ENCODE measurements at regions not wholly inside any gene's neighbourhood (a gene's known extent, or its start where the extent isn't known, plus 50 kb on each side); places are given as distances from the start of the nearest gene placed in this dataset.

DNA sequence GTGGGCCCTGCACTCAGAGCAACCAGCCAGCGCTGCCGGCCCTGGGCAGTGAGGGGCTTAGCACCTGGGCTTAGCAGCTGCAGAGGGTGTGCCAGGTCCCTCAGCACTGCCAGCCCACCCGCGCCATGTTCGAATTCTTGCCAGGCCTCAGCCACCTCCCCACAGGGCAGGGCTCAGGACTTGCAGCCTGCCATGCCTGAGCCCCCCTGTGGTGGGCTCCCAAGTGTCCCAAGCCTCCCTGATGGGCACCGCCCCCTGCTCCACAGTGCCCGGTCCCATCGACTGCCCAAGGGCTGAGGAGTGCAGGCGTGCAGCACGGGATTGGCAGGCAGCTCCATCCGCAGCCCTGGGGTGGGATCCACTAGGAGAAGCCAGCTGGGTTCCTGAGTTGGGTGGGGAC is 98.0 kb upstream of the NID2 start:
- no peaks in the 10 kb centered on the region for H3K4me1 ChIP-seq (ENCODE audit: low read depth, poor library complexity, severe bottlenecking)
- no peaks in the 10 kb centered on the region for H3K27me3 ChIP-seq (ENCODE audit: insufficient read depth, low read depth)
- H3K79me2 ChIP-seq (ENCODE audit: insufficient read depth, low read depth): no peaks in the 10 kb centered on the region
- H3K4me2 ChIP-seq: no peak overlapping the region
- no peaks in the 10 kb centered on the region for H3K36me3 ChIP-seq (ENCODE audit: insufficient read depth)
- no peaks in the 10 kb centered on the region for H4K20me1 ChIP-seq (ENCODE audit: insufficient read depth)
- no peak overlapping the region for H3K27ac ChIP-seq
- TF ChIP-seq, protein P1, sequence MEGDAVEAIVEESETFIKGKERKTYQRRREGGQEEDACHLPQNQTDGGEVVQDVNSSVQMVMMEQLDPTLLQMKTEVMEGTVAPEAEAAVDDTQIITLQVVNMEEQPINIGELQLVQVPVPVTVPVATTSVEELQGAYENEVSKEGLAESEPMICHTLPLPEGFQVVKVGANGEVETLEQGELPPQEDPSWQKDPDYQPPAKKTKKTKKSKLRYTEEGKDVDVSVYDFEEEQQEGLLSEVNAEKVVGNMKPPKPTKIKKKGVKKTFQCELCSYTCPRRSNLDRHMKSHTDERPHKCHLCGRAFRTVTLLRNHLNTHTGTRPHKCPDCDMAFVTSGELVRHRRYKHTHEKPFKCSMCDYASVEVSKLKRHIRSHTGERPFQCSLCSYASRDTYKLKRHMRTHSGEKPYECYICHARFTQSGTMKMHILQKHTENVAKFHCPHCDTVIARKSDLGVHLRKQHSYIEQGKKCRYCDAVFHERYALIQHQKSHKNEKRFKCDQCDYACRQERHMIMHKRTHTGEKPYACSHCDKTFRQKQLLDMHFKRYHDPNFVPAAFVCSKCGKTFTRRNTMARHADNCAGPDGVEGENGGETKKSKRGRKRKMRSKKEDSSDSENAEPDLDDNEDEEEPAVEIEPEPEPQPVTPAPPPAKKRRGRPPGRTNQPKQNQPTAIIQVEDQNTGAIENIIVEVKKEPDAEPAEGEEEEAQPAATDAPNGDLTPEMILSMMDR (conservative IDR thresholded peaks at IDR 0.05; ENCODE audit: low read depth, low read length): no peak
- H2AFZ ChIP-seq (ENCODE audit: low read depth): no peak overlapping the region
- H3K4me3 ChIP-seq (IDR thresholded peaks at IDR 0.05; ENCODE audit: insufficient read depth, low read depth, low read length): no peak overlapping the region
- H3K9ac ChIP-seq: no peak overlapping the region

DNA sequence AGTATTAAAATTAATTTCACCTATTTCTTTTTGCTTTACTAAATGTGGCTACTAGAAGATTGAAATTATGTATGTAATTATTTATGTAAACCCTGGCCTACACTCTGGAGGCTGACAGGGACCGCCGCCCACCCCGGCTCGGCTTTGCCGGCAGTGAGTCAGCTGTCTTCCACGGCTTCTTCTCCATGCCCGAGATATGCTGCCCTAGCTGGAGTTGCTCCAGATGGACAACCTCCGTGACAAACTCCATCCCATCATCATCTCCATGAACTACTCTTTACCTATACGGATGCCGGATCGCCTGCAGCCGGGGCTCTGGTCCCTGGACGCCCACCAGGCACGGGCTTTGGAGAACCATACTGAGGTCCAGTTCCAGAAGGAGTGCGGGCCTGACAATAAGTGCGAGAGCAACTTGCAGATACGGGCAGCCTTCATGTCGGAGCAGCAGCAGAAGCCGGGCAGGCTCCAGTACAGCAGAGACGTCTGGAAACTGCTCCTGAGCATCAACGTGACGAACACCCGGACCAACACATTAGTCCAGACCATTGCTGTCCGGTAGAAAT is 86.9 kb upstream of the NID2 start:
- Histone ChIP-seq H3K4me2 (no peak overlapping the region), H3K9ac (no peak overlapping the region), H3K36me3 (ENCODE audit: insufficient read depth) (no peaks in the 10 kb centered on the region), H3K4me3 (IDR thresholded peaks at IDR 0.05; ENCODE audit: insufficient read depth, low read depth, low read length) (no peak overlapping the region), H4K20me1 (ENCODE audit: insufficient read depth) (no peaks in the 10 kb centered on the region), H3K27me3 (ENCODE audit: insufficient read depth, low read depth) (no peaks in the 10 kb centered on the region), H3K4me1 (ENCODE audit: low read depth, poor library complexity, severe bottlenecking) (no peaks in the 10 kb centered on the region), H3K79me2 (ENCODE audit: insufficient read depth, low read depth) (no peaks in the 10 kb centered on the region), H2AFZ (ENCODE audit: low read depth) (no peak overlapping the region), H3K27ac (no peak overlapping the region)
- TF ChIP-seq, protein P1 (conservative IDR thresholded peaks at IDR 0.05; ENCODE audit: low read depth, low read length): no peak

DNA sequence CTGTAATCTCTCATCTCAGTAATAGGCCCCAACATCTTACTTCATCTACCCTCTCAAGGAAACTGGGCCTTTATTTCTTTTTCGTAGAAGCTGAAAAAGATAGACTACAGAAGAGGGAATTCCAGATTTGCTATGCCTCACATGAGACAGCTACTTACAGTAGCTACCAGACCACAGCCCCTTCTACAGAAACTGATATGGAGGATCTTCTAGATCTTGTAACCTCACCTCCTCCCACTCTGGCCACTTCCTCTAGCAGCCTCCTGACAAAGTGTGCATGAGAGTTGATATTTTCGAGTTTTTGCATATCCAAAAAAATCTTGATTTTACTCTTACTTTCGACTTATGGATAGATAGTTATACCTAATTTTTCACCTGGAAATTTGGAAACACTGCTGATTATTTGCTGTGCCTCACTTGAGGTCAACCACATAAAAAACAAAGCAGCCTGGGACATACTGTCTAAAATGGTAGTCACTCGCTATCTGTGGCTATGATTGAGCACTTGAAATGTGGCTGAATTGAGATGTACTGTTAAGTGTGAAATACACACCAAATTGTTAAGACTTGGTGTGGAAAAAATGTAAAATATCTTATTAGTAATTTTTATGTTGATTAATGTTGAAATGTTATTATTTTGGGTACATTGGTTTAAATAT is 86.3 kb upstream of the NID2 start:
- Histone ChIP-seq H3K9ac (no peak overlapping the region), H3K4me2 (no peak overlapping the region), H2AFZ (ENCODE audit: low read depth) (no peak overlapping the region), H3K4me3 (IDR thresholded peaks at IDR 0.05; ENCODE audit: insufficient read depth, low read depth, low read length) (no peak overlapping the region), H3K27me3 (ENCODE audit: insufficient read depth, low read depth) (no peaks in the 10 kb centered on the region), H3K4me1 (ENCODE audit: low read depth, poor library complexity, severe bottlenecking) (no peaks in the 10 kb centered on the region), H3K79me2 (ENCODE audit: insufficient read depth, low read depth) (no peaks in the 10 kb centered on the region), H3K36me3 (ENCODE audit: insufficient read depth) (no peaks in the 10 kb centered on the region), H3K27ac (no peak overlapping the region), H4K20me1 (ENCODE audit: insufficient read depth) (no peaks in the 10 kb centered on the region)
- TF ChIP-seq, protein P1 (conservative IDR thresholded peaks at IDR 0.05; ENCODE audit: low read depth, low read length): no peak

DNA sequence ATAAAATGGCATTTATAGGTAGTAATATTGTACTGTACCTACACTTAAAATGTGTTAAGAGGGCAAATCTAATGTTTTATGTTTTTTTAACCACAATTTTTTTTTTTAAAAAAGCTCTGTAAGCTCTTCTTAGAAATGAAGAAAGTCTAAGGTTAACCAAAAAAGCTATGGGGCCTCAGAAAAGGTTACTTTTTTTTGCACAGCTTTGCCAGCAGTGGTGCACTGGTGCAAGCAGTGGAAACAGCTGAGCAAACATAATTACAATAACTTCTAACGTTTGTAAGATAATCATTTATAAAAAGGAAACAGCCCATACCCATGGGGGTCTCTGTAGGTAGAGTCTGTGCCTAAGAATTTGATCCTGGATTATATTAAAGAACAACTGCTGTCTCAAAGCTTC is 85.1 kb upstream of the NID2 start:
- H3K79me2 ChIP-seq (ENCODE audit: insufficient read depth, low read depth): no peaks in the 10 kb centered on the region
- H2AFZ ChIP-seq (ENCODE audit: low read depth): no peak overlapping the region
- no peaks in the 10 kb centered on the region for H3K36me3 ChIP-seq (ENCODE audit: insufficient read depth)
- H3K9ac ChIP-seq: no peak overlapping the region
- no peak overlapping the region for H3K4me2 ChIP-seq
- TF ChIP-seq, protein P1 (conservative IDR thresholded peaks at IDR 0.05; ENCODE audit: low read depth, low read length): no peak
- H4K20me1 ChIP-seq (ENCODE audit: insufficient read depth): no peaks in the 10 kb centered on the region
- no peaks in the 10 kb centered on the region for H3K4me1 ChIP-seq (ENCODE audit: low read depth, poor library complexity, severe bottlenecking)
- H3K27me3 ChIP-seq (ENCODE audit: insufficient read depth, low read depth): no peaks in the 10 kb centered on the region
- no peak overlapping the region for H3K4me3 ChIP-seq (IDR thresholded peaks at IDR 0.05; ENCODE audit: insufficient read depth, low read depth, low read length)
- no peak overlapping the region for H3K27ac ChIP-seq
